ENCODE measurements at regions not wholly inside any gene's neighbourhood (a gene's known extent, or its start where the extent isn't known, plus 50 kb on each side); places are given as distances from the start of the nearest gene placed in this dataset.

DNA sequence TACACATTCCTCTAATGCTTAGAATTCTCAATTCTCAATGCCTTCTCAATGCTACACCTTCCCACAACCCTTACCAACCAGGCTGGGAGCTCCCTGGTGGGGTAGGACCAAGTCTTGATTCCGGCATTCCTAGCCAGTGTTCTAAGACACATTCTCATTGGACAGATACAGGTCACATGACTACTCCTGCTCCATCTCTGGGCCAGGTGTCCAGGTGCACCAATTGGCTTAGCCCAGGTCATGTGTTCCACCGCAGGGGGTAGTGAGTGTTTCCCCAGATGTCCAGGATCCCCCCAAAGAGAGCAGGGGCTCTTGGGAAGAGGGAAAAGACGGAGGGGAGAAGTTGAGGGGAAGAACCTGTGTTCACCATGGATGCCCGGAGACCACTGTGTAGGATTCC, 58.7 kb upstream of the MLN start:
- DNase-seq = no peak

DNA sequence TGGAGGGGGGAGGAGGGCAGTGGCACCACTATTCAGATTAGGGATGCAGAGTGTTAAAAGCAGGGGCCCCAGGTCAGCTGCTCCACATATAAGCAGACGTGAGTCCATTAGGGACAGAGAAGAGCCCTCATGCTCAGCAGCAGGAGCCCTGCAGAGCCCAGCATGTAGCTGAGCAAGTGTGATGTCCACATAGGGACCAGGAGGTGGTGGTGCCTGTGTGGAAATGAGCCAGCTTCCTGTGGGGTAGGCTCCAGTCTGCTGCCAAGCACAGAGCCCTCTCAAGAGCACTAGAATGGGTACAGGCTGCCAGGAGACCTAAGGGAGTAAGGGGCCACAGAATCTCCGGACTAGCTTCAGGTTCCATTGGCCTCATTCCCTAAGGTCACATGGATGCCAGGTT, 57.9 kb upstream of the MLN start:
- peak; percentile 42 for DNase-seq

DNA sequence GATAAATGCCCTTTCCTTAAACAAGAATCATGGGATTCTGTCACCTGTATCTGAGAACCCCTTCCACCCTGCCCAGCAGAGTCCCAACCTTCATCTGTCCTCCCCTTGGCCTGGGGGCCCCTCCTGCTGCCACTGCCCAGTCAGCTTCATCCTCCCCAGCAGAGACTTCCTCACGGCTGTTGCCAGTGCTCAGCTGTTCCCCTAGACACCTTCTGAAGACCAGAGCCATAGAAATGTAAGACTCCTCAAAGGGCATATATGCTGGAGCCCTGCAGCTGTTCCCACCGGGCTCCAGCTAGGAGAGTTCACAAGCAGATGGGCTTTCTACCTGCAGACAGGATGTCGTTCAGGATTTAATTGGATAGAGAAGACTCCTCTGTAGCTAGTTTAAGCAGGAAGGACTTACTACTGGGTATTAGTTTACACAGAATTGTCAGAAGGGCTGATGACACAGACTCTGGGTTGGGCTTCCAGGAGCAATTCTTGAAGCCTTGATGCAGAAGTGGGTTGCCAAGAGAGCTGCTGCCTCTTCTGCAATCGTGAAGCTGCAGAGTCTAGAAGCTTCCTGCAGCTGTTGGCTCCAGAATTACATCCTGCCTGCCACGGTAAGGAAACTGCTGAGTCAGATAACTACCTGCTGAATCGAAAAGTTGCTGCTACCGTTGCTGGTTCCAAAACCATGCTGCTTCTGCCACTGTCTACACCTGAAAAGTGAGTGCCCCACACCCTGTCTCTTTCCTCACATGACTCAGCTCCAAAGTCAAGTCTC, 57.1 kb upstream of the MLN start:
- peak; percentile 84 for DNase-seq

DNA sequence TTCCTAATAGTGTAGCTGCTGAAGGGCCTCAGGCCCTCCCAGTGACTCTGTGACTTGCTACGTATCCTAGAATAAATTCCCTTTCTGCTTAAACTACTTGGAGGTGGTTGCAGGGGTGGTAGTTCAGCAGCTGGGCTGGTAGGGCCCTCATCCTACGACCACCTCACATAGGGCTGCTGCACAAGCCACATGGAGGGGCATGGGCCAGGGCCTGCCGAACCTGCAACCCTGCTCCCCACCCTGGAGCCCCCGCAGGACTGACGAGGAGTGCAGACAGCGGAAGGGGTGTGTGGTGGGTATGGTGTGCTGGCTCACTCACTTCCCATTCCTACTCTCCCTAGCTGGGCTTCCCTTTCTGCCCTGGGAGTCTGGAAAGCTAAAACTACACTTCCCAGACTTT, 56.2 kb upstream of the MLN start:
- no peak for DNase-seq

DNA sequence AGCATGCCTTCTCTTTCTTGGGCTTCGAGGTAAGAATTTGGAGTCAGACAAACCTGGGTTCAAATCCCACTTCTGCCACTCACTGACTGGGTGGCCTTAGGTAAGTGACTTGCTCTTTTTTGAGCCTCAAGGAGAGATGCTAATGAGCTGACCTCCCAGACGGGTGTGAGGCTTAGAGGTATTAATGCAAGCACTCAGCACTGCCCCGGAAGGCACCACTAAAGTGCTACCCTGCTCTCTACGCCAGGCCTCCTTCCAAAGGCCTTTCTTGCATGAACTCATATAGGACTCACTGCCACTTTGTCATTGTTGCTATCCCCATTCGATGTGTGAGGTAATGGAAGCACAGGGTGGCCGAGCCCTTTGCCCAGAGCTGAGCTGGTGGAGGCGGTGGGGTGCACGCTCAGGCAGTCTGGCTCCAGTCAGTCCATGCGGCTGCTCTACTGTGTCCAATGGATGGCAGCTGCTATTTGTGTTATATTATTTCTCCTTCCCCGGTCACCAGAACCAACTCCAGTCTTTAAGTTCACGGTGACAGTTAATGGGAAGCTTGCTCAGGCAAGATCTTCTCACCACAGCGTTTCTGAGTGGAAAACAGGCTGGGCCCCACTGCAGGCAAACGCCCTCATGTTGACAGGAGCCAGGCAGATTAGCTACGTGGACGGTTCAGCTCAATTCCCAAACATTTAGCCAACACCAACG, 55.2 kb upstream of the MLN start:
- DNase-seq = no peak

DNA sequence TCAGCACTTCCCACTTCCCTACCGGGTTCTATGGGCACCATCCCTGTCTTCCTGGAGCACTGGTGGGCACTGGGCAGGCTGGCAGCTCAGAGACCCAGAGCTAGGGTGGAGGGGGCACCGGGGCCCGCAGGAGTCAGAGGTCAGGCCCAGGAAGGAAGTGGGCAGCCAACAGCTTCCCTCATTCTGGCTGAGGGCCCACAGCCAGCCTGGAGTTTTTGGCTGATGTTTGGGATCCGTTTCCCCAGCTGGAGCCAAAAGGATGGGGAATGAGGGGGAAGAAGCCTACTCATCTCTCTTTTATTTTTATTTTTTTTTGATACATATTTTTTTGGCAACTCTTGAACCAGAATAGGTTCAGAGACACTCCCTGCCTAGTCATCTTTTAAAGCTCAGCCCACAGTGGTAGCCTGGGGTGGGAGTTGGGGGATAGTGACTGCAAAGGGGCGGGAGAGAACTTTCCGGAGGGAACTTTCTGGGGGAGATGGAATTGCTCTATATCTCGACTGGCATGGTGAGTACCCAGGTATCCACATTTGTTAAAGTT, 54.2 kb upstream of the MLN start:
- no peak for DNase-seq

DNA sequence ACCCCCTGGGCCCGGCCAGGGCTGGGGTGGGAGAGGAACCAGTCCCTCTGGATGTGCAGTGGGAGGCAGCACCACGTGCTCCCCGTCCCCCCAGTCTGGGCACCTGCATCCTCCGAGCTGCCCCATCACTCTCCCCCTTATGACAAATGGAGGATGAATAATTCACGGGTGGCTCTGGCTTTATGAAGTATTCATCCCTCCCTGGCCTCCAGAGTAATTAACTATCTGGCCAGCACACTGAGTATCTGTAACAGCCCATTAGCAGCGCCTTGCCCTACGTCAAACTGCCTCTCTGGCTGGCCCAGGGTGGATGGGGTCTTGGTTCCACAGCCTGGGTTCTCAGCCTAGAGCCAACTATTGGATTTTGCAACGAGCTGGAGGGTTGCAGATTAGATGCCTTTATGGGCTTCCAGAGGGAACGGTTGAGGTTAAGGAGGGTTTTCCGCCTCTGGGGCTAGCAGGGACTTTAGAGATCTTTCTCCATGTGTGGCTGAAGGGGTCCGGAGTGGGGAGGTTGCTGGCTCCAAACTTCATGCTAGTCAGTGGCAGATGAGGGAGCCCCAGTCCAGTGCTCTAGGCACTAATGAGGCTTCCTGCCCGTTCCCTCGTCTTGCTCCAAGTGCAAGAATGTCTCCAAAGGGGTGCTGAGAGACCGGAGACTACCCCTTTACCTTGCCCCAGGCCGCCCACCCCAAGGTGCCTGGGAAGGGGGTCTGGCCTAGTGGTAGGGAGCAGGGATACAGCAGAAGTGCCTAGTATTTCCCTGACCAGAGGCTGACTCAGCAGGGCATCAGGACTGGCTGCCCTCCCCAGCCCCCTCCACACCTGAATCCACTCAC, 53.5 kb upstream of the MLN start:
- DNase-seq = no peak

DNA sequence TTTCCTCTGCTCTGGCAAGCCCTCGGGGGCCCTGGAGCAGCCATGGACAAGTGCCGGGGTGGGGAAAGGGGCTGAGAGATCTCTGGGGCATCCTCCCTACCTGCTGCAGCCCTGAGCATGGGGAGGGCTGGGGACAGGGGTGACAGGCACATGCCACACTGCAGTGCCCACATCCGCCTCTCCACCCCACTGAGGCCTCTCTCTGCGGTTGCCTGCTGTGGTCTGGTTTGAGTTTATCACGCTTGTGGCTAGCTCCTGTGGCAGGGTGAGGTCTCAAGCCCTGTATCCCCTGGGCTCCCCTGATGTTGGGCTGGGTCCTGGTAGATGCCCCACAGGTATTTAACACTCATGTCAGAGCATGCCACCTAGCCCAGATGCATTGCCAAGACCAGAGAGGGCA, 52.9 kb upstream of the MLN start:
- peak; percentile 93 for DNase-seq

DNA sequence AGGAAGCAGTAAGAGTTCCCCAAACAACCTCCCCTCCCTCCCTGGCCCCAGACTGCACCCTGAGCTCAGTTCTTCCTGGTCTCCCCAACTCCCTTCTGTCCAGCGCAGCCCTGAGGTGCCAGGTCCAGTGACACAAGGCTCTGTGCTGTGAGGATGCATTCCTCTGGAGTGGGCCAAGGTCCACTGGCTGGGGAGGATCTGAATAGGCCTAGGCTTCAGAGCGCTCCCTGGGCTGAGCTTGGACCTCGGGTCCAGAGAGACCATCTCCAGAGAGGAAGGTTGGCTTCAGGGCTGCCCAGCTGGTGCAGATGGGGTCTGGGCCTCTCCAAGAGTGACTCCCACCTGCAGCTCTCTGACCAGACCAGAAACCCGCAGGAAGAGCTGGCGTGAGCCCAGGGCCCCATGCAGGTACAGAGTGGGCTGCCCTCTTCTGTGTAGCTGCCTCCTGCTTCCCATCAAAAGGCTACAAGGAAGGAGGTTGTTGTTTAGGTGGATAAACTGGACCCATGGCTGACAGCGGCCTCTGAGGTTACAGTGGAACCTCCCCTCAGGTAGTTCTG, 52.3 kb upstream of the MLN start:
- no peak for DNase-seq

DNA sequence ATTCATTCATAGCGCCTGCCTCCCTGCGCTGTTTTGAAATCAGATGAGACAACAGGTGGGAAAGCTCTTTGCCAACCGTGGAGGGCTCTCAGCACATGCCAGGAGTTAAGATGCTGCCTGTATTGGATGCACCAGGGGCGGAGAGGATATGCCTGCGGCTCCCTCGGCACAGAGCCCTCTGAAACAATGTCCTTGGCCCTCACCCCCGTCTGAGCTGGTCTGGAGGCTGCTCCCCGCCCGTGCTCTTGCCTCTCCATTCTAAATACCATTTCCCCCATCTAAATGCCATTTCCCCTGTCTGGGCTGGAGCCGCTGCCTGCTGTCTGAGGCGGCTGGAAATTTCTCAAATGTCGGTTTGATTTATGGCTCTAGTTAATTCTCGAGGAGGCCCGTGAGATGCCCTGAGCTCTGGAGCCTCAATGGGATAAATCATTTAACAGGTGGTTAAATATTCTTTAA, 50.8 kb upstream of the MLN start:
- no peak for DNase-seq

DNA sequence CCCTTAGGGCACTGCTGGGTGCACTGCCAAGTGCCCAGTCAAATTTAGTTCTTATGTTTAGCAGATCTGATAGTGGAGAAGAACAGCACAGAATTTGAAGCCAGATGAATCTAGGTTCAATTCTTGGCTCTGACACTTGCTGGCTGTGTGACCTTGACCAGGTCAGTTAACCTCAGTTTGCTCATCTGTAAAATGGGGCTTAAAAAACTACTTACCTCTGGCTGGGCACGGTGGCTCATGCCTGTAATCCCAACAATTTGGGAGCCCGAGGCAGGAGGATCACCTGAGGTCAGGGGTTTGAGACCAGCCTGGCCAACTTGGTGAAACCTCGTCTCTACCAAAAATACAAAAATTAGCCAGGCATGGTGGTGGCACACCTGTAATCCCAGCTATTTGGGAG, 49.9 kb upstream of the MLN start:
- no peak for DNase-seq

Measured in activated CD4-positive, alpha-beta T cell treated with anti-CD3 and anti-CD28 coated beads, Interleukin-2, amount 50 U/mL, for 16 hours (primary cell).